ENCODE measurements at regions not wholly inside any gene's neighbourhood (a gene's known extent, or its start where the extent isn't known, plus 50 kb on each side); places are given as distances from the start of the nearest gene placed in this dataset.
A peak's percentile ranks its signal among the peaks of the same experiment; 100 is the strongest.

DNA sequence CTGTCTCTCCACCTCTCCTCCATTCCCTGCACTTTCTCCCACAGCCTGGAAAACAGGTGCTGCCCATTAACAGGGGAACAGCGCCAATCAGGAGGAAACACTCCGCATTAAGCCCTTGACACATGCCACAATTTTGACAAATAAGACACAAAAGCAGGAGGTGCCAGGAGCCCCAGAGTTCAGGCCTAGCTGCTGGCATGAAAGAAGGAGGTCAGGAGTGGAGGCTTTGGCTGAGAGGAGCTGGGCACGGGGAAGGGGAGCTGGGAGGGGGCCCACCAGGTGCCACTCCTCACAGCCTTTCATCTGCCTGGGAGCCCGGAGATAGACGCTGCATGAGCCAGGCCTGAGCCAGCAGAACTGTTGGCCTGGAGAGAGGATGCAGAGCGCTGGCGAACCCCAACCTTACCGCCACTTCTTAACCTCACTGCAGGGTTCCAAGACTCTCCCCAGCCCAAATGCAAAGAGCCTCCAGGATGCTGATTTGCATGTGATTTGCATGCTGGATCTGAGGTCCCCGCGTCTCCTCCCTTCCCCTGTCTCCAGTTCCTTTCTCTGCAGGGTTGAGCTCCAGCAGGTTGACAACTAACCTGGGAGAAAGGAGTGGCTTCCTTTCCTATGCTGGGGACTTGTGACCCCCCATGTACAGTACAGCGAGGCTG is 139.8 kb upstream of the SDK2 start:
- DNase-seq (ENCODE audit: low spot score) = no peak

DNA sequence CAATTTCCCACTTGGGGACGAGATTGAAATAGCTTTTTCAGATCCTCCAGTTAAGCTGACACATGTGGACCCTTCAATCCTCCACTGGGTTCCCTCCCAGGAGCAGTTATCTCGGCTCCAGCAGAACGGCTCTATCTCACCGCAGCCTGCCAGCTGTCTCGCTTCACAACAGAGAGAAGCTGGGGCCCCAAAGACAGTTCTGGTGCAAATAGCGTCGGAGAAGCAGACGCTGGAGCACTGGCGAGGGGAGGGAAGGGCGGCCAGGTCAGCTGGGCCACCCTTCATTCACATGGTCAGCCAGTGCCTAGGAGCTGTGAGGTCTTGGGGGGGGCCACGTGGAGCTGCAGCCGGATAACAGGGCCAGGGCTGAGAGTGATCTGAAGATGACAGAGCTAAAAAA is 141.3 kb upstream of the SDK2 start:
- DNase-seq (ENCODE audit: low spot score) = no peak

DNA sequence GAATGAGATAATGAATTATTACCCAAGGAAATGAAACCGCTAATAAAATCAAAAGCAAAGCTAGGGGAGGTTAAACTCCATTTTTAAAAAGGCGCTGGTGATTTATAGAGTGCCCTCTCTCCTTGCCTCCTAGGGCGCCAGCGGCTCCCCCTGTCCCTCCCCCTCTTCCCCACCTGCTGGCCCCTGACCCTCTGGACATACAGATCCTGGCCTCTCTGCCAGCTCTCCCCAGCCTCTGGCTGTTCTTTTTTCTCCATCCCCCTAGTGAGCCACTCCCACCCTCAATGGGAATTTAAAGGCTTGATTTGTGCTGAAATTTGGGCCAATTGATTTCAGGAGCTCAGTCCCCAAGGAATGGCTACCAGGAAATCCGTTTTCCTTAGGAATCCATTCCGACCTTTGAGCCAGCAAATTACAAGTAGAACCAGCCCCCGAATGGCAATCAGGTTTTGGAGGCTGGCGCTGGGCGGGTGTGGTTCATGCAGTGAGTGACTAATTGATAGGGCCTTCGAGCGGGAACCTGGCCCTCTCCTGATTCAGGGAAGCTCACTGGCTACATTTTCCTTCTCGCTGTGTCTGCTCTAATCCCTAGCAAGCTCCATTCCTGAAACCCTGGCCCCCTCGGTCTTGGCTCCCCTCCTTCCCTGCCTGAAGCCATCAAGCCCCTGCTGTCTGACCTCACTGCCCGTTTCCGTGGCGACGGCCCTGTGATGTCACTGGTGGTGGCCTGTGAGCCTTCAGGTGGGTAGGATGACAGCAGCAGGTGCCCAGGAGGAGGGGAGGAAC is 141.9 kb upstream of the SDK2 start:
- peak; percentile 64 for DNase-seq (ENCODE audit: low spot score)

DNA sequence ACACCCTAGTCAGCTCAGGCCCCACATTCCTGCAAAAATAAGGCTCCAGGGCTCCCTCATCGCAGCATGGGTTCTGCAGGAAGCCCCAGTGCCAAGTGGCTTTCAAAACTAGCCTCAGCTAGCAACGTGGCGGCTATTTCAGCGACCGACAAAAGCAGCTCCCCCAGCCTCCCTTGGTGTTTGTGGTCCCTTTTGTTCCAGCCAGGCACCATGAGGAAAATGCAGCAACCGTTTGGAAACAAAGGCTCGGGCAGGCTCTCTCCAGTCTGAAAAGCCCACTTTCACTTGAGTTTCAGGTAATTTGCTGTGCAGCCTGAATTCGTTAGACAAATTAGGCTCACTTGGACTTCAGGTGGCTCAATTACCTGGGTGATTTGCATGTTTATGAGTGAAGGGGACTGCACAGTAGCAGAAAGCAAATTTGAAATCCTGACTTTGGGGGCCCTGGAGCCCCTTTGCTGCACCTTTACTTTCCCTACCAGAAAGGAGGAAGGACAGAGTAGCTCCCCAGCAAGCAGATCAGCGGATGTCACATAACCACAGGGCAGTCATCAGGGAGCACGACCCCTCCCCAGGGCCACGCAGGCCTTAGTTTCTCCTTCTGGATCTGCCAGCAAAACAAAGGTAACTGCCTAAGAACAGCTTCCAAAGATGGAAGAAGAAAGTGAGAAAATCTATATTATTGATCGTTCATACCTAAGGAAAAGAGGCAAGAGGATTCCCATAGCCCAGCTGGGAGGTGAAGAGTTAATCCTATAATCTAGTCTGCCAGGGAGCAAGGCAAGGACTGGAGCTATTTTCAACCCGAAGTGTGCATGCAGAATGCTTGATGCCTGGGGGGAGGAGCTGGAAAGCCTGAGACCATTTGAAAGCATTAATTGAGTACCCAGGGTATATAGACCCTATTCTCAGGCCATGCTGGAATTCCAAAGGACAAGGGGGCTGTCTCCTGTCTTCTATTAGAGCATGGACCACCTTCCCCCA is 143.1 kb upstream of the SDK2 start:
- DNase-seq (ENCODE audit: low spot score) = no peak

DNA sequence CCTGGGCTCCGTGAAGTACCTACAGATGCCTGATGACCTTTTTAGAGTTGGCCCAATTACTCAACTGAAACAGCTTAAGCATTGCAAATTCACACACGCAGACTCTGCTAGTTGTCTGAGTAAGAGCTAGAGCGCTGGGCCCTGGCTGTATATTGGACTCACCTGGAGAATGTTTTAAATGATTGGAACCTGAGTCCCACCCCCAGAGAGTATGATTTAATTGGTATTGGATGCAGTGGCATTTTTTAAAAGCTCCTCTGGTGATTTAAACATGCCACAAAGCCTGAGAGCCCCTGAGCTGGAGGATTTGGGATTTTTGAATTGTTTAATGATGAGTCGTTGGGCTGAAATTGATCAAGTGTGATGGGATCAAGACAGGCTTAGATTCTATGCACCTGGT is 143.9 kb upstream of the SDK2 start:
- DNase-seq (ENCODE audit: low spot score) = no peak

DNA sequence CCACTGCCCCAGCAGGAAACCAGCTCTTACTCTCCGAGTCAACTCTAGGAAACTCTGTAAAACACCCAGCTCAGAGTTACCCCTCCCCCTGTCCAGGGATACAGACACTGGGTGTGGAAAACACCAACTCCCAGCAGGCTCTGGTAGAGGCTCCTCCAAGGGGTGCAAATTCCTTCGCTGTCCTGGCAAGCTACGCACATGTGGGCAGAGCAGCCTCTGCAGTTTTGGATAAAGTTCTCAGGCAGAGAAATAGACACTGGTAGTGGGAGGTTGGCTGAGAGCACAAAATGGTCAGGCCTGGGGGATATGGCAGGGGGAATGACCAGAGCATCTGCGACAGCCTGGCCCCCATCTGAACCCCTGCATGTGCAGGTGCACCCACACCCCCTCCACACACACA is 146.9 kb upstream of the SDK2 start:
- no peak for DNase-seq (ENCODE audit: low spot score)

DNA sequence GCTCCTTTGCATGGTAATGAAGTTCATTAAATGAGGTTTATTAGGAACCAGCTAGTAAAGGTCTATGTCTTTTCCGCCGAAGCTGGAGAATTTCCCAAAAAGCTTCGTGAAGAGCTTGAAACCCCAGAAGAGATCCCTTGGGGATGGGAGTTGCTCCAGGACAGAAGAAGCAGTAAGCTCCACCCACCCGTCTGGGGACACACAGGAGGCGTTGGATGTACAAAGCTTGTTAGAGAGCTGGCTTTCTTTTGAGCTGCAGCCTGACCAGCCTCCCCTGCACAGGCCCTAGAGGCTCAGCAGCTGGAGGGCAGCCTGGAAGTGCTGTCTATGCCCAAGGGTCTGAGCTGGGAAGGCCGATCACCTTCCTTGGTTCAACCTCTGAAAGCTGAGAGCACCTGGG is 147.4 kb upstream of the SDK2 start:
- DNase-seq (ENCODE audit: low spot score) = no peak

DNA sequence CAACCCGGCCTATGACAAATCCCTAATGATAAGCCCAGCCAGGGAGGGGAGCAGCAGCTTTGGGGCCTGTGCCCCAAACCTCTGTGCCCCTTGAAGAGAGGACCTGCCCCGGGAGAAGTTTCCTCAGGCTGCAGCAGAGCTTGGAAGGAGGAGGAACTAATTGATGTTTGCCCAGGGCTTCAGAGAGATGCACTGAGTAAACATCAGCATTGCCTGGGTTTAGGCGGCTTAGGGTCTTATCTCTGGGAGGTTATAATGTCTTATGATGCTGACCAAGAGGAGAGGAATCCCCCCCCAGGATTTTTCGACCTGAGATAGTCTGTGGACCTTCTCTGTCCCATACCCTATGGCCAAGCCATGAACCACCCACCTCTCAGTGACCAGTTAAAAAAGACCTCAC is 148.7 kb upstream of the SDK2 start:
- no peak for DNase-seq (ENCODE audit: low spot score)

DNA sequence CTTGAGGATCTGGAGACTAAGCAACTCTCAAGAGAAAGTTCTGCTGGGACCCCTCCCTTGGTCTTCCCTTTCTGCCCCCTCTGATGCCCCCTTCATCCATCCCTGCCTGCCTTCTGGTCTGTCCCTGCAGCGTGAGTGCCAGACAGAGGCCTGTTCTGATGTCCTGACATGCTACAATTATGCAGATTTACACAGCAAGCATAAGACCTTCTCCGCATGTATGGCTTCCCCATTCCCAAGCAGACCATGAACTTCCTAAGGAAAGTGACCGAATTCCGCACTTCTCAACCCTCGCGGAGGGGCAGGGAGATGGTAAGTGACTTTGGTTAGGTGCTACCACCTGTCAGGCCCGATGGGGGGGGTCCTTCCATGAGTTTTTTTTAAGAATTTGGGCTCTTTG is 150.1 kb upstream of the SDK2 start:
- DNase-seq (ENCODE audit: low spot score) = no peak

DNA sequence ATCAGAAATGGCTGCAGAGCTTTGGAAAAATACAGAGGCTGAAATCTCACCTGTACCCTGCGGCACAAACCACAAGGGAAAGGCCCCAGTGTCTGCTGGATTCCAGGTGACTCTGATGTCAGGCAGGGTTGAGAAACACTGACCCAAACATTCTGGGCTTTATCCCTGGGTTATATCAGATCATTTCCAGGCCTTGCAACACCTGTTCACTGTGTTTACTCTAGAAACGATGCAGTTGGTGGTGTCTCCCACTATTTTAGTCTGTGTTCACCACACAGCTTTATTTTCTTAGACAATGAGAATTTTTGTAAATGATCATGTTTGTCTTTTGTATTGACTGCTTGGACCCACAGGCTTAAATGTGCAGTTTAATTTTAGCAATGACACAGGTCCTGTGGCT is 151.5 kb upstream of the SDK2 start:
- no peak for DNase-seq (ENCODE audit: low spot score)

DNA sequence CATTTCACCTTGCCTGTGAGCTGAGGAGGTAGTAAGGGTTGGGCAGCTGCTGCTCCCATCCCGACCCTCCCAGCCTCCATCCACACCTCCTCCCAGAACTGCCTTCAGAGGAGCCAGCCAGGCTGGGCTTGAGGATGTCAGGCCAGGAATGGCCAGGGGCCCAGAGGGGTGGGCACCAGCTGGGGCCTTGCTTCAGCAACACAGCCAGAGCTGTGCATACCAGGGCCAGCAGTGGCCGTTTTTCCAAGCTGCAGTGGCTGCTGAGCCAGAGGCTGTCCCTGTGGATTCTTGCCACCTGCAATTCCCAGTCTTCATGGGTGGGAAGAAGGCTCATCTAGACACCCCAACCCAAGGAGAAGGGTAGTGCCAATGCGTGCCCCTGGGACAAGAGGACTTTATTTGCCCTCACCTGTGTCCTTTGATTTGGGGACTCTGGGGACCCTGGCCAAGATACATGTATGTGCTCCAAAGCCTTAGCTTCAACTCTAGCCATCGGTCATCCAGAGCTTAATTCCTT is 153.4 kb upstream of the SDK2 start:
- DNase-seq (ENCODE audit: low spot score) = no peak

DNA sequence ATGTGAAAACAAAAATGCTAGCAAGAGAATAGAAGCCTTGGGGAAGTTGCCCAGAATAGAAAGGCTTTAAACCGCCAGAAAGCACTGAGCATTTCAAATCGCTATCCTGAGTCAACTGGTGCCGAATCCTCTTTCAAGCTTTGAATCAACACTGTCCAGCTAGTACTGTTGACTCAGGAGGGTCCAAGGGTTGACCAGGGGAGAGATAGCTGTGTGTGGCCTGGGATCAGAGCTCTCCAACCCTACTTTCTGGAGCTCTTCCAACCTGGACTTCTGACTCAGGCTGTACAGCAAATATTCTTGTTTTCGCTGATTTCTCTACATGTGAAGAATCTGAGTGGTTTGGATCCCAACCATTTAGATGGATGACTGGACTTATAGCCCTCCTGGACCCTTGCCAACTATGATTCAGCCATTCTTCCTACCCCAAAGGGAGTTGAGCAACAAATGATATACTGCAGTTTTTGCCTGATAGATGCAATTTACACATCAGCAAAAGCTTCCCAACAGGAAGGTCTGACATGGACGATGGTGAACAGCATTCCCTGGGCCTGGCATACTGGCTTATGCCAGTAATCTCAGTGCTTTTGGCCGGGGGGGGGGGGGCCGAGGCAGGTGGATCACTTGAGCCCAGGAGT is 154.0 kb upstream of the SDK2 start:
- peak; percentile 100 for DNase-seq (ENCODE audit: low spot score)

DNA sequence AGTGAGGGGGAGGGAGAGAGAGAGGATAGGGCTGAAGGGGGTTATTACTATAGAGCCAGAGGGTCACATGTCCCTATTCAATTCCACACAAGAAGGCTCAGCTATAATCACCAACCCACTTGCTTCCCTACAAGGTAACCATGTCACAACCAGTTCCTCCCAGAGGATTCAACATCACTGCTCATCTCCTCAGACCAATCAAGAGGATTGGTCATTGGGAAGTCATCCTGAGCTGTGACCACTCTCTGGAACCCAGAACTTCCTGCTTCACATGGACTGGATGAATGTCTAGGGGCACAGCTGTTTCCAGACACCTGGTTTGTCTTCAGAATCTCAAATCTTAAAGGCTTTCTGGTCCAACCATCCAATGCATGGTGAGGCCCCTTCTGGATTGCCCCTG is 154.9 kb upstream of the SDK2 start:
- DNase-seq (ENCODE audit: low spot score) = no peak

DNA sequence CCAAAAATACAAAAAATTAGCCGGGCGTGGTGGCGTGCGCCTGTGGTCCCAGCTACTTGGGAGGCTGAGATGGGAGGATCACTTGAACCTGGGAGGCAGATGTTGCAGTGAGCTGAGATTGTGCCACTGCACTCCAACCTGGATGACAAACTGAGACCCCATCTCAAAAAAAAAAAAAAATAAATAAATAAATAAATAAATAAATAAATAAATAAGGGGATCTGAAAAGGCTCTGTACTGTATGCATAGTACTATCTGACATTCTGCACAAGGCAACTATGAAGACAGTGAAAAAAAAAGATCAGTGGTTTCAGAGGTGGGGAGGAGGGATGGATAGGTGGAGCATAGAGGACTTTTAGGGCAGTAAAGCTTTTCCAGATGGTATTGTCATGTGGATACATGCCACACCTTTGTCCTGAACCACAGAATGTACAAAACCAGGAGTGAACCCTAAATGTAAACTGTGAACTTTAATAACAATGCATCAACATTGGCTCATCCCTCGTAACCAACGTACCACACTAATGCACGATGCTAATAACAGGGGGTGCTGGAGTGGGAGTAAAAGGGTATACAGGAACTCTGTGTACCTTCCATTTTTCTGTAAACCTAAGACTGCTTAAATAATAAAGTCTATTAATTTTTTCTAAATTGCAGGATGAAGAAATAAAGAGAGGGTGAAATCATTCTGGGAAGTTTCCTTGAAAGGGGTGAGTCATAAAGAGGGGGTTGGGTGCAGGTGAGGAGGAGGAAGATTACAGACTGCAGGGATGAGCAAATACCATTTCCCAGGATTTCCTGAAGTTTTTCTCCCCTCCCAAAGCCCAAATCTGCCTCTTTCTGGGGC is 155.8 kb upstream of the SDK2 start:
- peak; percentile 42 for DNase-seq (ENCODE audit: low spot score)

DNA sequence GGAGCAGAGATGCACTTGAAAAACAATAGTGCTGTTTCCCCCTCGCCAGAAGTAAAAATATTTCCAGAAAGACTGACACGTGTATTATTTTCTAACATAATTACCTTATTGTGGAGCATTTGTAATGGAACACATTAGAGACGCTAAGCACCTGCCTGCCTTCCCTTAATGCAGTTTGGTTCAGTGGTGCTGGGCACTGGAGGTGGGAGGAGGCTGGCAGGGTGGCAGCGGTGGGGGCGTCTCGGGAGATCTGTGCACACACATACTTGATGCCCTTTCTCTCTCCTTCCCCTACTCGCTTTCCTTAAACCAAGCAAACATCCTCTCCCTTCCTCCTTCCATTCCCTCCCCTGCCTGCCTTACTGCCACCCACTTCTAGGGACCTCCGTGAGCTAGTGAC is 156.6 kb upstream of the SDK2 start:
- no peak for DNase-seq (ENCODE audit: low spot score)

DNA sequence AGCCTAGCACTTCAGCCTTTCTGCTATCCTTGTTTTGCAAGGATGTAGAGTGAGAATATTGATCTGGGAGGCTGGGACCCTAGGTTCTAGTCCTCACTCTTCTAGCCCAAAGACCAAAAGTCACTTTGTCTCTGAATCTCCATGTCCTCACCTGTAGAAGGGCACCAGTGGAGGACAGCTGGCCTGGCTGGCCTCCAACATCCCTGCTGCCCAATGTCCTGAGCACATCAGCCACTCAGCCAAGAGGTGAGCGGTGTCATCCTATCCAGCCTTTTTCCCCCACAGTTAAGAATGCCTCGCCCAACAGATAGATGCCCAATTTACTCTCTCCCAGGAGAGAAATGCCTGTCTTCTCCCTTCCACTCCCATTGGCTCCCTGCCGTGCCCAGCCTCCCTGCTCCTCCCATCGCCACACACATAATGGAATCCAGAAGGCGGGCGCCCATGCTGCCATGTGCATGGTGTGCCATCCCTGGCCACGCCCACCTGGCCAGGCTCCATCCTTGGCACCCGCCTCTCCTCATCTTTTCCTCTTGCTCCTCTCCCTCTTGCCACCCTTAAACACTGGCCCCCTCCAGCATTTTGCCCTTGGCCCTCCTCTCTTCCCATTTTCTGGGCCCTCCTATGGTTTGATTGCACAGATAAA is 157.3 kb upstream of the SDK2 start:
- no peak for DNase-seq (ENCODE audit: low spot score)

DNA sequence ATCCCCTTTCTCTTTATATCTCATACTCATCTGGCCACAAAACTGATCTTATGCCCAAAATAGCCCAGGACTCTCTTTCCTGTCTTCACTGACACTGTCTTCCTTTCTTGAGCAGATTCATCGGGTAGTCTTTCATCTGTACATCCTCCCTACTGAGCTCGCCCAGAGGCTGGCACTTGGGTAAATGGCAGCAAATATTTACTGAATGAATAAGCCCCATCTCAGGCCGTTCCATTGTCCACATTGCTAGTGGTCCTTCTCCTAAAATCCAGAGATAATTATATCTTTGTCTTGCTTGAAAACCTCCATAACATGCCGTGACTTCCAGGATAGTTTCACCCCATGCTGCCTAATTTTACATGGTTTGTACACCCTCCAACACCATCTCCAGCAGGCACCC is 158.1 kb upstream of the SDK2 start:
- peak; percentile 15 for DNase-seq (ENCODE audit: low spot score)

DNA sequence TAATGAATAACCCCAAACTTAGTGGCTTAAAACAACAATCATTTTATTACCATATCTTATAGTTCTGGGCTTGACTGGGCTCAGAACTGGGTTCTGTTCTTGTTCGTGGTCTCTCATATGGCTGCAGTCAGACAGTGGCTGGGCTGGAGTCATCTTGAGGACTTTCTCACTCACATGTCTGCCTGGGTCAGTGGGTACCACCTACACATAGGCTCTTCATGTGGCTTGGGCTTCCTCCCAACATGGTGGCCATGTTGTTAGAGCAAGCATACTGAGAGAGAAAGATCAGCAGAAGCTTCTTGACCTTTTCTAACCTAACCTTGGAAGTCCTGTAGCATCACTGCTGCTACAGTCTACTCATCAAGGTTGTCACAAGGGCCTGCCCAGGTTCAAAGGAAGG is 158.6 kb upstream of the SDK2 start:
- no peak for DNase-seq (ENCODE audit: low spot score)

DNA sequence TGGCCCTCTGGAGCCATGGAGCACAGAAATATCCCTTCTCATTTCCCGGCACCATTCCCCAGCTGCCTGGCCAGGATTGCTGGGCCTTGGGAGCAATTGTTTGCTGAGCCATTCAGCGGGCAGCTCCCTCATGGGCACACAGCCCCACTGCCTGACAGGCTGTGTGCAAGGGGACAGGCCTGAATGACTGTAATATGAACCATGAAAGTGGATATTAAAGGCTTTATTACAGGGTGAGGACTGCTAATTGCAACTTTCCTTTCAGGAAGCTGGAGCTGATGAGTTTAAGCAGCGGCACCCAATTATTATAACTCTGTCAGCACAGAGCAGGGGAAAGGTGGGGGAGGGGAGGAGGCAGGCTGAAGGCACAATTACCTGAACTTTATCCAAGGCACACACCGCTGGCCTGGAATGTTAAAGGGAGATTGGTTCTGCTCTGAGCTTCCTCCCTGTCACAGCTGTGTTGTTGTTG is 159.8 kb upstream of the SDK2 start:
- DNase-seq (ENCODE audit: low spot score) = no peak

DNA sequence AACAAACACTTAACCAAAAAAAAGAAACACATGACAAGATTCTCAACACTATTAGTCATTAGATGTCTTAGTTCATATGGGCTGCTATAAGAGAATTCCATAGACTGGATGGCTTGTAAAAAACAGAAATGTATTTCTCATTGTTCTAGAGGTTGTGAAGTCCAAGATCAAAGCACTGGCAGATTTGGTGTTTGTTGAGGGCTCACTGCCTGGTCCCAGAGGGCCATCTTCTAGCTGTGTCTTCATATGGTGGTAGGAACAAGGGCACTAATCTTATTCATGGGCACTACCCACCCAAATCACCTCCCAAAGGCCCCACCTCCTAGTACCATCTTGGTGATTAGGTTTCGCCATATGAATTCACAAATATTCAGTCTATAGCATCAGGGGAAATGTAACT is 162.5 kb upstream of the SDK2 start:
- no peak for DNase-seq (ENCODE audit: low spot score)

Data from A172 (cell line).